GM23338 (cell line): ENCODE measurements at regions not wholly inside any gene's neighbourhood (a gene's known extent, or its start where the extent isn't known, plus 50 kb on each side); places are given as distances from the start of the nearest gene placed in this dataset.

Experiments used
- ATAC-seq: fragments of 200-7000 bp; cut with Tn5 transposase; 3 replicates; pipeline ENCODE4 v1.9.1; 2020
- DNase-seq: peaks from one replicate; pipeline ENCODE4 v3.0.0-alpha.2; 2015; ENCODE audit warnings: low spot score
- H2AFZ ChIP-seq: fragments of 200-600 bp; sonication (generic); 2 replicates; pipeline ENCODE4 v1.8.0; 2016; ENCODE audit warnings: antibody characterized with exemption, mild to moderate bottlenecking, moderate library complexity
- H3F3A ChIP-seq: fragments of 200-600 bp; sonication (generic); replicated peaks from 2 replicates; pipeline ENCODE4 v1.8.0; 2017; ENCODE audit warnings: antibody characterized with exemption, mixed run types, low read depth
- H3K27ac ChIP-seq: fragments of 200-600 bp; sonication (generic); 2 replicates; pipeline ENCODE4 v1.6.1; 2016; ENCODE audit warnings: low read depth
- H3K27me3 ChIP-seq: fragments of 200-600 bp; sonication (generic); 2 replicates; pipeline ENCODE4 v1.8.0; 2016; ENCODE audit warnings: mild to moderate bottlenecking, mixed run types, moderate library complexity; ENCODE audit not compliant: insufficient read depth
- H3K36me3 ChIP-seq: fragments of 200-600 bp; sonication (generic); 2 replicates; pipeline ENCODE4 v1.8.0; 2016; ENCODE audit warnings: mild to moderate bottlenecking; ENCODE audit not compliant: insufficient read depth
- H3K4me1 ChIP-seq: fragments of 200-600 bp; sonication (generic); 2 replicates; pipeline ENCODE4 v1.8.0; 2016; ENCODE audit warnings: mild to moderate bottlenecking, moderate library complexity; ENCODE audit not compliant: insufficient read depth
- H3K4me2 ChIP-seq: fragments of 200-600 bp; sonication (generic); 2 replicates; pipeline ENCODE4 v1.7.1; 2017; ENCODE audit warnings: mixed run types
- H3K4me3 ChIP-seq: fragments of 200-600 bp; sonication (generic); 2 replicates; pipeline ENCODE4 v1.6.1; 2016; ENCODE audit warnings: mixed run types
- H3K79me2 ChIP-seq: fragments of 200-600 bp; sonication (generic); replicated peaks from 2 replicates; pipeline ENCODE4 v1.8.0; 2017; ENCODE audit warnings: mild to moderate bottlenecking; ENCODE audit not compliant: insufficient read depth
- H3K9me2 ChIP-seq: fragments of 200-600 bp; sonication (generic); 2 replicates; pipeline ENCODE4 v1.8.0; 2017; ENCODE audit not compliant: insufficient read depth
- H4K20me1 ChIP-seq: fragments of 200-600 bp; sonication (generic); replicated peaks from 2 replicates; pipeline ENCODE4 v1.8.0; 2017; ENCODE audit warnings: mild to moderate bottlenecking; ENCODE audit not compliant: insufficient read depth
- H3K27ac Mint-ChIP-seq: 2 replicates; pipeline ENCODE4 v1.8.0; 2020; ENCODE audit warnings: inconsistent platforms, mild to moderate bottlenecking, moderate library complexity, mixed read lengths
- H3K27me3 Mint-ChIP-seq: 3 replicates; pipeline ENCODE4 v1.8.0; 2022; ENCODE audit warnings: low read depth, mild to moderate bottlenecking, moderate library complexity, mixed read lengths, inconsistent platforms; ENCODE audit not compliant: insufficient read depth, poor library complexity
- H3K36me3 Mint-ChIP-seq: 3 replicates; pipeline ENCODE4 v1.8.0; 2021; ENCODE audit warnings: low read depth, mild to moderate bottlenecking, inconsistent platforms, moderate library complexity, mixed read lengths
- H3K4me1 Mint-ChIP-seq: 3 replicates; pipeline ENCODE4 v1.8.0; 2020; ENCODE audit warnings: mild to moderate bottlenecking, inconsistent platforms, mixed read lengths
- H3K4me3 Mint-ChIP-seq: 3 replicates; pipeline ENCODE4 v1.8.0; 2021; ENCODE audit warnings: moderate library complexity, mild to moderate bottlenecking, inconsistent platforms, mixed read lengths
- H3K9me3 Mint-ChIP-seq: 3 replicates; pipeline ENCODE4 v1.8.0; 2020; ENCODE audit warnings: moderate library complexity, mild to moderate bottlenecking, inconsistent platforms, mixed read lengths
- CREB1 ChIP-seq: fragments of 250-450 bp; sonication (Bioruptor Pico); IDR thresholded peaks from 2 replicates; pipeline ENCODE4 v1.5.0; 2020; ENCODE audit warnings: low read depth, mild to moderate bottlenecking, moderate library complexity
- EZH2phosphoT487 ChIP-seq: fragments of 200-600 bp; sonication (generic); IDR thresholded peaks from one replicate; pipeline ENCODE4 v1.8.1; 2018; ENCODE audit warnings: antibody characterized with exemption; ENCODE audit not compliant: unreplicated experiment
- NANOG ChIP-seq: IDR thresholded peaks from 2 replicates; pipeline ENCODE4 v1.6.1; 2016; ENCODE audit warnings: antibody characterized with exemption, borderline replicate concordance
- POLR2AphosphoS5 ChIP-seq: IDR thresholded peaks from 2 replicates; pipeline ENCODE4 v1.6.1; 2016; ENCODE audit warnings: antibody characterized with exemption, low read depth
- REST ChIP-seq: IDR thresholded peaks from one replicate; pipeline ENCODE4 v1.6.1; 2018; ENCODE audit warnings: antibody characterized with exemption; ENCODE audit not compliant: unreplicated experiment
- STAT1 ChIP-seq: IDR thresholded peaks from one replicate; pipeline ENCODE4 v1.6.1; 2016; ENCODE audit warnings: antibody characterized with exemption; ENCODE audit not compliant: unreplicated experiment
- ZNF114 ChIP-seq: fragments of 250-450 bp; sonication (Bioruptor Pico); IDR thresholded peaks from 2 replicates; pipeline ENCODE4 v1.5.0; 2020; ENCODE audit warnings: mild to moderate bottlenecking, moderate library complexity
- ZNF331 ChIP-seq: fragments of 250-450 bp; sonication (Bioruptor Pico); IDR thresholded peaks from 2 replicates; pipeline ENCODE4 v1.5.0; 2020; ENCODE audit warnings: low read depth, mild to moderate bottlenecking, moderate library complexity
- TF ChIP-seq, protein P1 (sequence below), 2 experiments: fragments of 200-600 bp in 1 of 2; sonication (generic) in 1 of 2; conservative IDR thresholded peaks; 2 replicates each; pipeline versions ENCODE4 v1.5.1 to v1.6.1; 2016 to 2017; ENCODE audit warnings: antibody characterized with exemption in 2 of 2, low read depth in 2 of 2, mild to moderate bottlenecking in 2 of 2, moderate library complexity in 1 of 2
- TF ChIP-seq, protein P2 (sequence below): IDR thresholded peaks from 2 replicates; pipeline ENCODE4 v1.6.1; 2016; ENCODE audit warnings: antibody characterized with exemption

DNA sequence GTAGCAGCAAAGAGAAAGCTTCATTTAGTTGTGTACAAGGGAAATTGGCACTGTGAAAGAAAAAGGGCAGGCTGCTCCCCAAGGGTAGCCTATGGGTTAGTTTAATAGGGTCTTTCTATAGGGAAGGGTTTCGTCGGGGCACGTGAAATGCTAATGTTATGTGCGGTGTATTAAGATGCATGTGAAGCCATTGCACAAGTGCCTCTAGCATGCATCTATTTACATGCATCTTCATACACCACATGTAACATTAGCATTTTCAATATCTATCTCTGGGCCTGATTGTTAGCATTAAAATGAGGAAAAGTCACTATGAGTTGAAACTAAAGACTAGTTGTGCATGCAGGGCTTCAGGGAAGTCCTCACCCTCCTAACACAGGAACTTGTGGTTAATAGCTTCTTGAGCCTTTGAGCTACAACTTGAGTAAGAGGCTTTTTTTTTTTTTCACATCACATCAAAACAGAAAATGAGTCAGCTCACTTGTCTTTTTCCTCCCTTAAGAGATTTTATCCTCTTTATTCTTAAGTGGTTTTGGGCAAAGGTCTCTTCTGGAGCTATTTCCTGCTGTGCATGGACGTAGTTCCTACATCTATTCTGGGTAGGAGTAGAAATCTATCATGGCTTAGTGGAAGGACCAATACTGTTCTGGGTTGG, 613.4 kb downstream of the ZPLD1 start (continued):
- TF ChIP-seq REST (no peak), ZNF114 (CRISPR knock-in tag) (no peak), STAT1 (no peak), CREB1 (no peak), EZH2phosphoT487 (no peak), POLR2AphosphoS5 (no peak), ZNF331 (CRISPR knock-in tag) (no peak), NANOG (no peak)
- TF ChIP-seq, protein P1, sequence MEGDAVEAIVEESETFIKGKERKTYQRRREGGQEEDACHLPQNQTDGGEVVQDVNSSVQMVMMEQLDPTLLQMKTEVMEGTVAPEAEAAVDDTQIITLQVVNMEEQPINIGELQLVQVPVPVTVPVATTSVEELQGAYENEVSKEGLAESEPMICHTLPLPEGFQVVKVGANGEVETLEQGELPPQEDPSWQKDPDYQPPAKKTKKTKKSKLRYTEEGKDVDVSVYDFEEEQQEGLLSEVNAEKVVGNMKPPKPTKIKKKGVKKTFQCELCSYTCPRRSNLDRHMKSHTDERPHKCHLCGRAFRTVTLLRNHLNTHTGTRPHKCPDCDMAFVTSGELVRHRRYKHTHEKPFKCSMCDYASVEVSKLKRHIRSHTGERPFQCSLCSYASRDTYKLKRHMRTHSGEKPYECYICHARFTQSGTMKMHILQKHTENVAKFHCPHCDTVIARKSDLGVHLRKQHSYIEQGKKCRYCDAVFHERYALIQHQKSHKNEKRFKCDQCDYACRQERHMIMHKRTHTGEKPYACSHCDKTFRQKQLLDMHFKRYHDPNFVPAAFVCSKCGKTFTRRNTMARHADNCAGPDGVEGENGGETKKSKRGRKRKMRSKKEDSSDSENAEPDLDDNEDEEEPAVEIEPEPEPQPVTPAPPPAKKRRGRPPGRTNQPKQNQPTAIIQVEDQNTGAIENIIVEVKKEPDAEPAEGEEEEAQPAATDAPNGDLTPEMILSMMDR (conservative IDR thresholded peaks at IDR 0.05; ENCODE audit: low read depth in 2 of 2) = no peak
- TF ChIP-seq, protein P2, sequence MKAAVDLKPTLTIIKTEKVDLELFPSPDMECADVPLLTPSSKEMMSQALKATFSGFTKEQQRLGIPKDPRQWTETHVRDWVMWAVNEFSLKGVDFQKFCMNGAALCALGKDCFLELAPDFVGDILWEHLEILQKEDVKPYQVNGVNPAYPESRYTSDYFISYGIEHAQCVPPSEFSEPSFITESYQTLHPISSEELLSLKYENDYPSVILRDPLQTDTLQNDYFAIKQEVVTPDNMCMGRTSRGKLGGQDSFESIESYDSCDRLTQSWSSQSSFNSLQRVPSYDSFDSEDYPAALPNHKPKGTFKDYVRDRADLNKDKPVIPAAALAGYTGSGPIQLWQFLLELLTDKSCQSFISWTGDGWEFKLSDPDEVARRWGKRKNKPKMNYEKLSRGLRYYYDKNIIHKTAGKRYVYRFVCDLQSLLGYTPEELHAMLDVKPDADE = no peak

DNA sequence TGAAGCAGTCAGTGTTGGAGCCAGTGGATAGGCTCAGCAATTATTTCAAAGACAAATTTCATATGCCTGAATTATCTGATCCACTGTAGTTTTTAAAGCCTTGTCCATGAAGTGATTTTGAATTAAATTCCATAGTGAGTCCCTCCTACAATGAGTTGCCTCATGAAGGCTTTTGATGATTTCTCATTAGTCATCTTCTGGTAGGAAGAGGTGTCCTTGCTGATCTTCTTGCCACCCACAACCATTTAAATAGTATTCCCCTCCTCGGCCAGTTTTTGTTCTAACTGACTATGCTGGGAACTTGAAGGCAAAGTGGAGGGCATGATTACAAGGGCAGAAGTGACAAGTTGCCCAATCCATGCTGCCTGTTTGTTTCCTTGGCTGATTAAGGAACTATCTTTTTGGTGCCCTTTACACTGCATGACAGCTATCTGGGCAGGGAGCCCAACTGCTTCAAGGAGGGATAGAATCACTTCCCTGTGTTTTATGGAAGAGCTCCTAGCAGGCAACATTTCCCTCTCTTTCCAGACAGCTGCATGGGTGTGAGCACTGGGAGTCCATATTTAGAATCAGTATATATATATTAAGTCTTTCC, 617.5 kb downstream of the ZPLD1 start:
- Histone ChIP-seq H3K4me3 (no peak overlapping the region), H3K4me2 (no peak overlapping the region)

More for the DNA sequence above, 617.5 kb downstream of the ZPLD1 start:
- H3K36me3 Mint-ChIP-seq = no peaks in the 10 kb centered on the region
- Histone ChIP-seq H3K36me3 (no peaks in the 10 kb centered on the region), H3K4me1 (no peaks in the 10 kb centered on the region), H3K27ac (no peak overlapping the region), H3F3A (no peaks in the 10 kb centered on the region), H3K9me2 (0 out of 2 replicates have a peak, but pooled peaks cover 14% of the 10 kb centered on the region), H3K27me3 (no peaks in the 10 kb centered on the region), H4K20me1 (no peaks in the 10 kb centered on the region), H3K79me2 (no peaks in the 10 kb centered on the region), H2AFZ (no peak overlapping the region)
- DNase-seq (no peak), ATAC-seq (no peak)
- H3K27ac Mint-ChIP-seq = no peak overlapping the region
- peaks cover 1% of the 10 kb centered on the region for H3K27me3 Mint-ChIP-seq
- H3K4me3 Mint-ChIP-seq = no peak overlapping the region
- peaks cover 6% of the 10 kb centered on the region; the same call in 1 of the 3 replicates for H3K4me1 Mint-ChIP-seq
- no peaks in the 10 kb centered on the region for H3K9me3 Mint-ChIP-seq
- TF ChIP-seq CREB1 (no peak), EZH2phosphoT487 (no peak)
